ENCODE measurements at regions not wholly inside any gene's neighbourhood (a gene's known extent, or its start where the extent isn't known, plus 50 kb on each side); places are given as distances from the start of the nearest gene placed in this dataset.

GRCh38 chr18:989425-989824 is 84.8 kb downstream of the ADCYAP1 start:
- no peak for DNase-seq (ENCODE audit: low spot score)
- no peak overlapping the region for H3K27ac ChIP-seq
- CTCF ChIA-PET = interaction anchor here (0.6 kb wide), 2 partner anchors 12 to 74 kb away, joined by 3 to 4 read pairs; no protein-coding TSS in a partner anchor
- POLR2A ChIA-PET (ENCODE audit: low non-redundant PET) = no interaction called here
- TF ChIP-seq CTCF (conservative IDR thresholded peaks at IDR 0.05; ENCODE audit: low read depth) = no peak

DNA sequence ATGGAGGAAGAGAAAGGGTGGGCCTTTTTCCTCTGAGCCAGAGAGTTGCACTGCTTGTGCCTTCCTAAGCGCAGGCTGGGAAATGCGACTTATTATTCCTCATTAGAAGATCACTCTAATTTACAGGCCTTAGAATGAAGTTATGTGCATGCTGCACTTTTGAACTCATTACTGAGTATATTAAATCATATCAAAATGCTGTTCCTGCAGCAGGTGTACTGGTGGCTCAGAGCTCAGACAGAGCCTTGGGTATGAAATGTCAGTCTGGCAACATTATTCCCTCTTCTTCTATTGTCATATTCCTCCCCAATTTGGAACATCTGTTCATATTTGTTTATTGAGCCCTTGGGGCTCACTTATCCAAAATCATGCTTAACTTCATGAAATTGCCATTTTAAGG is 85.5 kb downstream of the ADCYAP1 start:
- DNase-seq (ENCODE audit: low spot score) = no peak
- ChIA-PET CTCF (no interaction called here), POLR2A (ENCODE audit: low non-redundant PET) (no interaction called here)
- no peak for TF ChIP-seq CTCF (conservative IDR thresholded peaks at IDR 0.05; ENCODE audit: low read depth)
- no peak overlapping the region for H3K27ac ChIP-seq

- no peak for TF ChIP-seq CTCF (conservative IDR thresholded peaks at IDR 0.05; ENCODE audit: low read depth)
- no peak overlapping the region for H3K27ac ChIP-seq
- ChIA-PET POLR2A (ENCODE audit: low non-redundant PET) (no interaction called here), CTCF (no interaction called here)
- no peak for DNase-seq (ENCODE audit: low spot score)
Measured at GRCh38 chr18:991441-991840, 86.8 kb downstream of the ADCYAP1 start.

DNA sequence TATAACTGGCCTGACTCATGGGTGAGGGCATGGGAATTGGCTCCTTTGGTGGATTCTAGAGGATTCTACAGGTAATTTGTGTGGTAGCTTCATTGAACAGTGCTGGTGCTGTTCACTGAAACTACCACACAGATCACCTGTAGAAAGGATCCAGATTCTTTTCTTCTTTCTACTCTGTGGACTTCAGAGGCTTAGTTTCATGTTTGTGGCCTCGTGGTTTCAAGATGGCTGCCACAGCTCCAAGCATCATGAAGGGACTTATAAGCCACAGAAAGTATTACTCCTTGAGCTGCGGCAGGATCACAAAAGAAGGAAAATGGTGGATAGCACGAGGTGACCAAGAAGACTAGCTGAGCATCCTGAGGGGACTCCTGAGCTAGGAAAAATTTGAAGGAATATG is 88.9 kb downstream of the ADCYAP1 start:
- CTCF ChIA-PET = no interaction called here
- POLR2A ChIA-PET (ENCODE audit: low non-redundant PET) = no interaction called here
- no peak for DNase-seq (ENCODE audit: low spot score)
- no peak for TF ChIP-seq CTCF (conservative IDR thresholded peaks at IDR 0.05; ENCODE audit: low read depth)
- H3K27ac ChIP-seq = no peak overlapping the region

GRCh38 chr18:995629-996028 is 91.0 kb downstream of the ADCYAP1 start:
- H3K27ac ChIP-seq = no peak overlapping the region
- no peak for TF ChIP-seq CTCF (conservative IDR thresholded peaks at IDR 0.05; ENCODE audit: low read depth)
- DNase-seq (ENCODE audit: low spot score) = peak; percentile 37
- POLR2A ChIA-PET (ENCODE audit: low non-redundant PET) = no interaction called here
- CTCF ChIA-PET = no interaction called here

DNA sequence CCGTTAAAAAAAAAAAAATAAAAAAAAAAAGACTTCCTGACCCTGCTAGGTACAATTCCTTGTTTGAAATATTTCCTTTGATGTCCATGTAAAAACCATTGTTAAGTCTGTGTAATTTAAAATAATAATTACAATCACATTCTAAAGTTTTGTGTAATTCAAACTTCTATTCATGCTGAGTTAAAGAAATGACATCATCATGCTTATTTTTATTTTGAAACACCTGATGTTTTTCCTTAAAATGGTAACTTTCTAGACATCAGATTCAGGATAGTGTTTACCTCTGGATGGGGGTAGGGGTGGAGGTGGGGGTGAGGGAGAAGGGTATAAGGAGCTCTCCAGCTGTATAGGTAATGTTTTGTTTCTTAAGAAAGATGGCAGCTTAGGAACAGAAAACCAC is 92.8 kb downstream of the ADCYAP1 start:
- CTCF ChIA-PET = no interaction called here
- no peak overlapping the region for H3K27ac ChIP-seq
- DNase-seq (ENCODE audit: low spot score) = no peak
- TF ChIP-seq CTCF (conservative IDR thresholded peaks at IDR 0.05; ENCODE audit: low read depth) = no peak
- POLR2A ChIA-PET (ENCODE audit: low non-redundant PET) = no interaction called here

DNA sequence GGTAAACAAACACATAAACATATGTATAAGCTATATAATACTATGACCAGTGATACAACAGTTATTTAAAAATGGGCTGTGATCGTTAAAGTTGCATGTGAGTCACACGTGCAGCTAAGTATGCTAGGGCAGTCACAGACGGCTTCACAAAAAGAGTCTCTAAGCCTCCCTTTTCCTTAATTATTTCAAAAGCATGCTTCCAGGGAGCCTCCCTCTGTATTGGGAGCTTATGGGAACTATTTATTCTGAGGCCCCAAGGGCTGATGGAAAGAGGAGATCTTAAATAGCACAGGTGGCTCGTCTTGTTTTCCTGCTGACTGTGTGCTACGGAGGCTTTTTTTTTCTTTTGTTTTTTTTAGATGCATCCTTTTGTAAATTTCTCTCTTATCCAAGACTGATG is 94.3 kb downstream of the ADCYAP1 start:
- DNase-seq (ENCODE audit: low spot score) = no peak
- TF ChIP-seq CTCF (conservative IDR thresholded peaks at IDR 0.05; ENCODE audit: low read depth) = no peak
- ChIA-PET POLR2A (ENCODE audit: low non-redundant PET) (no interaction called here), CTCF (interaction anchor here (0.6 to 0.7 kb wide), 2 partner anchors 476 to 1058 kb away, joined by 3 to 5 read pairs; no protein-coding TSS in a partner anchor)
- no peak overlapping the region for H3K27ac ChIP-seq
